DOHH2 (cell line): ENCODE measurements at regions not wholly inside any gene's neighbourhood (a gene's known extent, or its start where the extent isn't known, plus 50 kb on each side); places are given as distances from the start of the nearest gene placed in this dataset.
"Not testable (repeated sequence)": the region's sequence is repeated elsewhere in the genome, so short reads cannot be mapped to it uniquely, and the experiment has no call there.

ENCODE experiments used
- H3F3A ChIP-seq: fragments of 200-600 bp; sonication (generic), shearing (Covaris generic); 2 replicates; pipeline ENCODE4 v1.6.0; 2016; ENCODE audit warnings: antibody characterized with exemption, mild to moderate bottlenecking; ENCODE audit not compliant: control insufficient read depth, insufficient read depth
- H3K27ac ChIP-seq: fragments of 200-600 bp; sonication (generic); 2 replicates; pipeline ENCODE4 v1.5.1; 2014; ENCODE audit warnings: low read depth, mild to moderate bottlenecking, low read length, moderate library complexity
- H3K27me3 ChIP-seq: fragments of 200-600 bp; sonication (generic); 2 replicates; pipeline ENCODE4 v1.6.1; 2014; ENCODE audit warnings: mild to moderate bottlenecking, low read length, mixed read lengths; ENCODE audit not compliant: control insufficient read depth
- H3K36me3 ChIP-seq: fragments of 200-600 bp; sonication (generic); 2 replicates; pipeline ENCODE4 v1.6.1; 2014; ENCODE audit warnings: mild to moderate bottlenecking, low read length, moderate library complexity, mixed read lengths; ENCODE audit not compliant: control insufficient read depth
- H3K4me1 ChIP-seq: fragments of 200-600 bp; sonication (generic); 2 replicates; pipeline ENCODE4 v1.6.1; 2014; ENCODE audit warnings: mild to moderate bottlenecking, low read length, mixed read lengths; ENCODE audit not compliant: control insufficient read depth
- H3K4me2 ChIP-seq: fragments of 200-600 bp; sonication (generic); 2 replicates; pipeline ENCODE4 v1.6.0; 2014; ENCODE audit warnings: mild to moderate bottlenecking, low read length, moderate library complexity
- H3K4me3 ChIP-seq: fragments of 200-600 bp; sonication (generic); 2 replicates; pipeline ENCODE4 v1.5.1; 2014; ENCODE audit warnings: mild to moderate bottlenecking, low read length, mixed read lengths
- H3K79me2 ChIP-seq: fragments of 200-600 bp; sonication (generic); 2 replicates; pipeline ENCODE4 v1.6.1; 2014; ENCODE audit warnings: mild to moderate bottlenecking, low read length, mixed read lengths; ENCODE audit not compliant: control insufficient read depth
- H3K9me2 ChIP-seq: fragments of 200-600 bp; sonication (generic); replicated peaks from 2 replicates; pipeline ENCODE4 v1.6.1; 2014; ENCODE audit warnings: mild to moderate bottlenecking, low read length, mixed read lengths; ENCODE audit not compliant: control insufficient read depth
- H3K9me3 ChIP-seq: fragments of 200-600 bp; sonication (generic); 2 replicates; pipeline ENCODE4 v1.6.1; 2014; ENCODE audit warnings: antibody characterized with exemption, low read length, mixed read lengths; ENCODE audit not compliant: control insufficient read depth, insufficient read depth
- H4K20me1 ChIP-seq: fragments of 200-600 bp; sonication (generic); 2 replicates; pipeline ENCODE4 v1.6.0; 2014; ENCODE audit warnings: low read depth, mild to moderate bottlenecking, antibody characterized with exemption, low read length, moderate library complexity; ENCODE audit not compliant: control insufficient read depth, insufficient read depth
- CTCF ChIP-seq: fragments of 200-600 bp; sonication (generic); IDR thresholded peaks from one replicate; pipeline ENCODE4 v1.5.1; 2014; ENCODE audit warnings: antibody characterized with exemption, mild to moderate bottlenecking, low read depth, low read length; ENCODE audit not compliant: poor library complexity, severe bottlenecking
- EZH2phosphoT487 ChIP-seq: fragments of 200-600 bp; sonication (generic); IDR thresholded peaks from 2 replicates; pipeline ENCODE4 v1.6.1; 2017; ENCODE audit warnings: borderline replicate concordance, mild to moderate bottlenecking, antibody characterized with exemption, low read length, moderate library complexity, mixed read lengths

- H3K4me3 ChIP-seq, H4K20me1 ChIP-seq, H3K27me3 ChIP-seq, H3K79me2 ChIP-seq, H3K36me3 ChIP-seq, H3F3A ChIP-seq, H3K9me3 ChIP-seq, H3K9me2 ChIP-seq, H3K27ac ChIP-seq, H3K4me2 ChIP-seq, H3K4me1 ChIP-seq: not testable (repeated sequence)
Measured at GRCh38 chr17:71648342-71648741, 472.5 kb upstream of the SOX9 start.

GRCh38 chr17:71649941-71650350 is 470.9 kb upstream of the SOX9 start:
- no peaks in the 10 kb centered on the region for H3F3A ChIP-seq
- no peak for TF ChIP-seq CTCF
- TF ChIP-seq EZH2phosphoT487 = no peak
- no peaks in the 10 kb centered on the region for H3K4me1 ChIP-seq

GRCh38 chr17:71655542-71655941 is 465.3 kb upstream of the SOX9 start:
- Histone ChIP-seq H3K79me2 (no peaks in the 10 kb centered on the region), H3K4me1 (no peaks in the 10 kb centered on the region), H3K27me3 (no peaks in the 10 kb centered on the region), H3K4me3 (no peak overlapping the region), H3K27ac (no peak overlapping the region), H3K36me3 (no peaks in the 10 kb centered on the region), H3K9me3 (no peaks in the 10 kb centered on the region), H3K9me2 (no peaks in the 10 kb centered on the region), H4K20me1 (no peaks in the 10 kb centered on the region), H3K4me2 (no peak overlapping the region), H3F3A (no peaks in the 10 kb centered on the region)
- TF ChIP-seq CTCF = no peak
- no peak for TF ChIP-seq EZH2phosphoT487

More at GRCh38 chr17:71649941-71650350, 470.9 kb upstream of the SOX9 start:
- Histone ChIP-seq H3K27me3 (no peaks in the 10 kb centered on the region), H3K27ac (no peak overlapping the region), H3K36me3 (no peaks in the 10 kb centered on the region), H3K9me3 (no peaks in the 10 kb centered on the region), H3K79me2 (no peaks in the 10 kb centered on the region), H3K4me3 (no peak overlapping the region), H3K9me2 (no peaks in the 10 kb centered on the region), H3K4me2 (no peak overlapping the region), H4K20me1 (no peaks in the 10 kb centered on the region)

- no peaks in the 10 kb centered on the region for H3K36me3 ChIP-seq
- H3K4me3 ChIP-seq = no peak overlapping the region
- no peaks in the 10 kb centered on the region for H4K20me1 ChIP-seq
- no peak overlapping the region for H3K27ac ChIP-seq
- H3K4me2 ChIP-seq = no peak overlapping the region
- H3K79me2 ChIP-seq = no peaks in the 10 kb centered on the region
- no peaks in the 10 kb centered on the region for H3K9me3 ChIP-seq
- H3K27me3 ChIP-seq = no peaks in the 10 kb centered on the region
- no peaks in the 10 kb centered on the region for H3K9me2 ChIP-seq
- no peaks in the 10 kb centered on the region for H3F3A ChIP-seq
- no peaks in the 10 kb centered on the region for H3K4me1 ChIP-seq
- TF ChIP-seq CTCF (no peak), EZH2phosphoT487 (no peak)
Measured at GRCh38 chr17:71656964-71657858, 463.6 kb upstream of the SOX9 start.
